OCI-M1 (cell line): ENCODE measurements at regions not wholly inside any gene's neighbourhood (a gene's known extent, or its start where the extent isn't known, plus 50 kb on each side); places are given as distances from the start of the nearest gene placed in this dataset.

Source experiments
- DNase-seq: peaks from one replicate; lab custom pipeline; 2025; lab: John Stamatoyannopoulos, UW

DNA sequence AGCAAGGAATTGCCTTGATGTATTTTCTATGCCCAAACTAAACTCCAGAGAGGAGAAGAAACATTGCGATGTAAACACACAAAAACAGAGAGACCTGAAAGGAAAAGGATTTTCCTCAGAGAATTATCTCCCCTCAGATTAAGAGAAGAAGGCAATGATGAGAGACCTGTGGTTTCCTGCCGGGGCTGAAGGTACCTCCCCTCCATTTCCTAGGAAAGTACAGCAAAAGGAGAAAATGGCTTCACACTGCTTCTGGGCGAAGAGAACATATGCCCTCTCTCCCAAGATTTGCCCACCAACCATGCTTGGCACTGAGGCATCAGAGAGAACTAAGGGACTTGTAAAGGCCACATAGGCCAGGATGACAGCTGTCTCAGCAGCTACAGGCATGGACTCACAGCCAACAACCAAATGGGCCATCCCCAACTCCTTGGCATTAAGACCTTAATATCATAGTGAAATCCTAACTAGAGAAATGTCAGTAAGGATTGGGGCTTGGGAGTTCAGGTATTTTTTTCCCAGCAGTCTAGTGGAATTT, 523.0 kb downstream of the PTPRC start:
- no peak for DNase-seq

GRCh38 chr1:199163267-199163666, 524.4 kb downstream of the PTPRC start:
- DNase-seq = no peak

GRCh38 chr1:199163670-199164069, 524.8 kb downstream of the PTPRC start:
- DNase-seq = no peak

DNA sequence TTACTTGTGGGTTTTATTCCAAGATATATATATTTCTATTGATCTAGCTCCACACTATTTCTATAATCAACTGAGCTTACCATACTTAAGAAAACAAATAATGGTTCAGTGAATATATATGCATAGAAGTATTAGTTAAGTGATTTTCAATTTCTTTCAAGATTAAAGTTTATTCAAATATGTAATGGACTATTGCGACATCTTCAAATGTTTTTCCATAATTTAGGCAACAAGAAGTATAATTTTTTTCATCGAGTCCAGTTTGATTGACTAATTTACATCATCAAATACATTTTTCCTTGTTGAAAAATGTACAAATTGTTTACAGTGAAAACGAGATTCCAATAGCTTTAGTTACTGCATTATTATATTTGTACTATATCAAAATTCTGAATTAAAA, 528.6 kb downstream of the PTPRC start:
- no peak for DNase-seq

- DNase-seq = no peak
These were observed 530.2 kb downstream of the PTPRC start for GRCh38 chr1:199168888-199169585.

DNA sequence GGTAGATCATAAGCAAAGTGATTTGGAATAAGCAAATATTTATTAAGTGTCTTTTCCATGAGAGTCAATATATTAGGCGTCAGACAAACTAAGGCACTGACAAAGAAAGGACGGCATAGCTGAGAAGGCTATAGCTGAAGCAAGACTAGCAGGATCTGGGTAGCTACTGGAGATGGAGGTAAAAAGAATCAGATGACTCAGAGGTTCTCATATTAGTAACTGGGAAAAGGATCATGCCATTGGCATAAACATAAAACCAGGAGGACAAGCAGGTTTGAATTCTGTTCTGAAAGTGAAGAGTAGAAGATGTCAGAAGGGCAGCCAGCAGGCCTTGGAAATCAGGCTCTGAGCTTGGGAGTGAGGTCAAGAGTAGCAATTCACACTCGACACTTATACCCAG, 531.9 kb downstream of the PTPRC start:
- no peak for DNase-seq

- DNase-seq = no peak
These were observed 533.6 kb downstream of the PTPRC start for GRCh38 chr1:199172171-199173124.

DNA sequence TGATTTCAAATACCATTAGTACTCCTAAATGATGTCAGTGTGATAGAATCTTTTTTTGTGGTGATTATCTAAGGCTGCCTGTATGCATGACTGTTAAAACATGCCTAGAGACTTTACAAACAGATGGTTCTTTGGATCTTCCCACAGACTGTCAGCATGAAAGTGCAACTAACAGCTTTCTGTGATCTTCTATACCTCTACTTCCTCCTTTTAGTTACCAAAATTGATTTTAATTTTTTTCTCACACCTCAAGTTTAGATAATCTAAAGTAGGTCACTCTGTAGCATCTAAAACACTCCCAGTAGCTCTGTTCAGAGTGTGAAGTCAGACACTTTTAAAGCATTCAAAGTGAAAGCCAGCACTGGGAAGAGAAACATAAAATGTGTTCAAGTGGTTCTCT, 534.5 kb downstream of the PTPRC start:
- peak; percentile 90 for DNase-seq

GRCh38 chr1:199174336-199174735, 535.5 kb downstream of the PTPRC start:
- DNase-seq = peak; percentile 63

GRCh38 chr1:199176713-199177112, 537.9 kb downstream of the PTPRC start:
- no peak for DNase-seq

DNA sequence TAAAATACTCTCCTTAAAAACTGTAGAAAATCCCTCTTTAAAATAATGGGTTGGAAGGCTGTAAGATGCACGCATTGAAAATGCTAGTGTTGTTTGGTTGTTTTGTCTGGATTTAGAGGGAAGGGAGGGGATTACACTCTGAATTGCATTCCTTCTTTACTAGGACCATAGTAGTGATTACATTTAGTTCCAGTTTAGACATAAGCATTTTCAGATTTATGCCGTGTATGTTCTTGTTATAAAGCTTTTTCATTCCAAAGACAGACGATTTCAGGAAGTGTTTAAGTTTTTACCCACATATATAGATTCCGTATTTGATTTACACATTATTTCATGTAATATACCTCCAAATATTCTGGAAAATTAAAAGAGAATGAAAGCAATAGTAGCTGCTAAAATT, 538.4 kb downstream of the PTPRC start:
- DNase-seq = no peak

DNA sequence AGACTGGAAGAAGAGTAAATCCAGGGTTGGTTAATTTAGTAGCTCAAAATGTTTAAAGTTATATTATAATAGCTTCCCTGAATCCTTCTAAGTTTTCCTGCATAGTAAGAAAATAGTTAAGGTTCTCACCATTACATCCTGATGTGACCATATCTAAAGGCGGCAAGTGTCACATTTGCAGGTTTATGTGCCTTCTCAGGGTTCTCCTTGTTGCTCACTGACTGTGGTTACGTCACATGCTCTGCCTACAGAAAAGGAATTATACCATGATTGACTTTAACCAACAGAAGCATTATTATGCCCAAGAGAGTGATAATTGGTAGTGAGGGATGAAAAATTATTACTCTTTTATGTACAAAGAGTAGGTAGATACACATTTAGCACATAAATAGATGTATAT, 539.8 kb downstream of the PTPRC start:
- DNase-seq = no peak

- DNase-seq = peak; percentile 78
These were observed 543.5 kb downstream of the PTPRC start for GRCh38 chr1:199182186-199182843.

DNA sequence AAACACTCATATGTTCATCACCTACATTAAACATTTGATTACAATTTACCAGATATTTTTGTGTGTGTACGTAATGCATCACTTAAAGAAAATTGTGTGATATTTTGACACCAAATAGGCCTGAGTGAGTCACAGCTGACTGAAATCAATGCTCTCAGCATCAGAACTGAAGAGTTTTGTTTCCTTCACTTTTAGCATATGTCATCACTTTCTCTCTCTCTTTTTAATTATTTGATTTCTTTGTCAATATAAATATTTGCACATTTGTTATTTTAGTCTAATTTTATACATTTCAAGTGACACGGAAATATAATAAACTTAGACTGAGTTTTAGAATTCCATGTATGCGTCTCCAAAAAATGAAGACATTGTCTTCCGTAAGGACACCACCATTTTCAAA, 545.3 kb downstream of the PTPRC start:
- no peak for DNase-seq

DNA sequence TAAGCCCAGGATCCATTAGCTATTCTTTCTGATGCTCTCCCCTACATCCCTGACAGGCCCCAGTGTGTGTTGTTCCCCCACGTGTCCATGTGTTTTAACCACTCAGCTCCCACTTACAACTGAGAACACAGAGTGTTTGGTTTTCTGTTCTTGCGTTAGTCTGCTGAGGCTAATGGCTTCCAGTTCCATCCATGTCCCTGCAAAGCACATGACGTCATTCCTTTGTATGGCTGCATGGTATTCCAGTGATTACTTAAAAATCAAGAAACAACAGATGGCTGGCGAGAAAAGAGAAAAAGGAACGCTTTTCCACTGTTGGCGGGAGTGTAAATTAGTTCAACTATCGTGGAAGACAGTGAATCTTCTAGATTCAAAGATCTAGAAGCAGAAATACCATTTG, 556.0 kb downstream of the PTPRC start:
- DNase-seq = no peak

- no peak for DNase-seq
These were observed 558.9 kb downstream of the PTPRC start for GRCh38 chr1:199197695-199198094.

DNA sequence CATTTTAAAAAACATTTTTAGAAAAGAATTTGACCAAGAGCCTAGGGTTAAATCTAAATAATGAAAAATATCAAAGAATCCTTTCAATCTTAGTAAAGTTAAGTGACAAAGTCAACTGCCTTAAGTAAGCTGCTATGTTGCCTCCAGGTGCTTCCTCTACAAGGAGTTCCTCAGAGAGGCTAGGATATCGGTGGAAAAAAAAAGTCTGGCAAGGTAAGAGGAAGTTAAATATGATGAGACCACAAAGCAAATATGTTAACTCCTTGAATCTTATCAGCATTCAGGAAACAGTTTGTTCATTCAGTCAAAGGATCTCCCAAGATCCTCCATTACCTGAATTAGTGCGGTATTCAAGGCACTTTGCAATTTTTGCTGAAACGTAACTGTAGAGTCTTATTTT, 563.5 kb downstream of the PTPRC start:
- peak; percentile 57 for DNase-seq

- DNase-seq = no peak
These were observed 565.4 kb downstream of the PTPRC start for GRCh38 chr1:199204231-199204630.

GRCh38 chr1:199205740-199206441, 567.1 kb downstream of the PTPRC start:
- DNase-seq = no peak

DNA sequence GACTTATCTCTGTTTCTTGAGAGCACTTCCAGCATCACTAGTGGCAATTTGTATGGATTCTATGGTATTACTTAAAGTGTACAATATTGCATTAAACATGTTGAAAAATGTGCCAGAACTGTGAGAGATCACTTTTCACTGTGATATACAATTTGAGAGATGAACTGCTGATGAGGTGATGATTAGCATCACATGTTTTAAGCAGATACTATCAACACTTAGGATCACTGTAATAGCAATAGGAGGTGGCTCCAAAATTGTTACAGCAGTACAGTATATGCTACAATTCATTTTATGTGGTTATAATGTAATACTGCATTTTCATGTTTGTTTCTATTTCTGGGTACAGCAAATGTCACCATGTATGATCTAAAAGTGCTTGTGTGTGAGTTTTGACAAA, 570.0 kb downstream of the PTPRC start:
- DNase-seq = no peak

- DNase-seq = no peak
These were observed 579.2 kb downstream of the PTPRC start for GRCh38 chr1:199218065-199218464.

DNA sequence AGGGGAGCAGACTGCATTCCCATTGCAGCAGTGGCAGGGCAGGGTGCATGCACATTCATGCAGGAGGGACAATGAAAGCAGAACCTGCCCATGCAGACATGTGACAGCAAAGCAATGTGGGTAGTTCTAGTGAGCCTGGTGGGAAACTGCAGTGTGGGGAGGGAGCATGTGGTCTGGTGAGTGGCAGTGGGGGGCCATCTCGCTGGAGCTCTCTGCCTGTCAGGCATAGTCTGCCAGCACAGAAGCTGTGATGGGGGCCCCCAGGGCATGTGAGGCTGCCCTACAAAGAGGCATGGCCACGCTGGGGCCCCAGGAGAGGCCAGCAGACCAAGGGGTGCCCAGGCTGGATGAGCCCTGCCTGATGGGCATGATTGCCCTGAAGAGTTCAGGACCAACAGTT, 579.7 kb downstream of the PTPRC start:
- DNase-seq = no peak
